BE2C (cell line): ENCODE measurements at regions not wholly inside any gene's neighbourhood (a gene's known extent, or its start where the extent isn't known, plus 50 kb on each side); places are given as distances from the start of the nearest gene placed in this dataset.

ENCODE experiments used
- DNase-seq: peaks from one replicate; pipeline ENCODE4 v3.0.0-alpha.2; 2020
- H3K27me3 ChIP-seq: fragments of 250-450 bp; sonication (Bioruptor Pico); 2 replicates; pipeline ENCODE4 v1.5.1; 2020; ENCODE audit warnings: mild to moderate bottlenecking
- H3K36me3 ChIP-seq: fragments of 250-450 bp; sonication (Bioruptor Pico); 2 replicates; pipeline ENCODE4 v1.5.1; 2020; ENCODE audit warnings: mild to moderate bottlenecking
- H3K4me1 ChIP-seq: fragments of 250-450 bp; sonication (Bioruptor Pico); 2 replicates; pipeline ENCODE4 v1.5.1; 2020
- H3K4me3 ChIP-seq: 2 replicates; pipeline ENCODE4 v1.5.1; 2011; ENCODE audit warnings: low read depth, low read length
- H3K9me3 ChIP-seq: fragments of 250-450 bp; sonication (Bioruptor Pico); 2 replicates; pipeline ENCODE4 v1.5.1; 2020
- TF ChIP-seq, protein P1 (sequence below): IDR thresholded peaks from 2 replicates; pipeline ENCODE4 v1.5.1; 2012; ENCODE audit warnings: mild to moderate bottlenecking, low read depth, low read length

DNA sequence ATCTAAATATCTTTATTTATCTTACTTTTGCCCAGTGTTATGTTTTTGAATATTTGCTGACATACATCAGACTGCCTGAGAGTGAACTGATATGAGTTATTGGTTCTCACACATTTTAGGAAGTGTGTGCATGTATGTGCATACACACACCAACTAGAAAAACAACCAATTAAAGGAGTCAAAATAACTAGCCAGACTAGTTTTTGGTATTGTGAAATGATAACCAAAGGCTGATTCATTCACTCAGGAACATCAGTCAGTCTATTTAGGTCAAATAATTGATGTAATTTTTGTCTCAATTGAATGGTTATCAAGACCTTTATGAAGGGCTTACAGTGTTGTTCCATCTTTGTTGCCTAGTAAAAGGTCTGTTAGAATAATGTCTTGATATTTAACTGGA is 369.3 kb upstream of the VRK2 start:
- DNase-seq: no peak
- H3K4me1 ChIP-seq: no peaks in the 10 kb centered on the region
- TF ChIP-seq, protein P1, sequence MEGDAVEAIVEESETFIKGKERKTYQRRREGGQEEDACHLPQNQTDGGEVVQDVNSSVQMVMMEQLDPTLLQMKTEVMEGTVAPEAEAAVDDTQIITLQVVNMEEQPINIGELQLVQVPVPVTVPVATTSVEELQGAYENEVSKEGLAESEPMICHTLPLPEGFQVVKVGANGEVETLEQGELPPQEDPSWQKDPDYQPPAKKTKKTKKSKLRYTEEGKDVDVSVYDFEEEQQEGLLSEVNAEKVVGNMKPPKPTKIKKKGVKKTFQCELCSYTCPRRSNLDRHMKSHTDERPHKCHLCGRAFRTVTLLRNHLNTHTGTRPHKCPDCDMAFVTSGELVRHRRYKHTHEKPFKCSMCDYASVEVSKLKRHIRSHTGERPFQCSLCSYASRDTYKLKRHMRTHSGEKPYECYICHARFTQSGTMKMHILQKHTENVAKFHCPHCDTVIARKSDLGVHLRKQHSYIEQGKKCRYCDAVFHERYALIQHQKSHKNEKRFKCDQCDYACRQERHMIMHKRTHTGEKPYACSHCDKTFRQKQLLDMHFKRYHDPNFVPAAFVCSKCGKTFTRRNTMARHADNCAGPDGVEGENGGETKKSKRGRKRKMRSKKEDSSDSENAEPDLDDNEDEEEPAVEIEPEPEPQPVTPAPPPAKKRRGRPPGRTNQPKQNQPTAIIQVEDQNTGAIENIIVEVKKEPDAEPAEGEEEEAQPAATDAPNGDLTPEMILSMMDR: no peak

GRCh38 chr2:57681650-57682049 is 365.0 kb upstream of the VRK2 start:
- Histone ChIP-seq H3K36me3 (no peaks in the 10 kb centered on the region), H3K4me1 (no peaks in the 10 kb centered on the region), H3K27me3 (no peaks in the 10 kb centered on the region), H3K9me3 (no peaks in the 10 kb centered on the region), H3K4me3 (no peak overlapping the region)
- TF ChIP-seq, protein P1: no peak
- DNase-seq: no peak

More for the DNA sequence above, 369.3 kb upstream of the VRK2 start:
- Histone ChIP-seq H3K9me3 (no peaks in the 10 kb centered on the region), H3K27me3 (no peaks in the 10 kb centered on the region), H3K4me3 (no peak overlapping the region), H3K36me3 (no peaks in the 10 kb centered on the region)

GRCh38 chr2:57685032-57685431 is 361.6 kb upstream of the VRK2 start:
- TF ChIP-seq, protein P1: no peak
- no peaks in the 10 kb centered on the region for H3K27me3 ChIP-seq
- H3K9me3 ChIP-seq: no peaks in the 10 kb centered on the region
- no peaks in the 10 kb centered on the region for H3K36me3 ChIP-seq
- no peak for DNase-seq
- H3K4me1 ChIP-seq: no peaks in the 10 kb centered on the region
- H3K4me3 ChIP-seq: no peak overlapping the region

- H3K4me3 ChIP-seq: no peak overlapping the region
- no peaks in the 10 kb centered on the region for H3K27me3 ChIP-seq
- DNase-seq: no peak
- no peaks in the 10 kb centered on the region for H3K36me3 ChIP-seq
- no peaks in the 10 kb centered on the region for H3K4me1 ChIP-seq
- no peaks in the 10 kb centered on the region for H3K9me3 ChIP-seq
- TF ChIP-seq, protein P1: no peak
Measured at GRCh38 chr2:57692395-57692794, 354.2 kb upstream of the VRK2 start.

DNA sequence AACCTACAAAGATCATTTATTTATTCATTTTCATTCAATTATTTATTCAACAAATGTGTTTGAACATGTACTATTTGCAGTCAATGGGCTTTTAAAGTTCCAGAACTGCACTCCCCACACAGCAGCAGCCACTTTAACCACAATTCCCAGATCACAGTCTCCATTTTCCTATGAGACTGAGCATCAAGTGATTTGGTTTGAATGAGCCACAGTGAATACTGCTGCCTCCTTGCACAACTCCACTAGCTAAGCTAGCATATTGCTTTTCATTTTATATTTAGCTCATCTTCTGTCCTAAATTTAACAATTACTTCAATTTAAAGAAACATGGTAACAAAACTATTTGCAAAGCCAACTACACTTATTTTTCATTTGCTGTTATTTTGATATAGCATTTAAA is 353.4 kb upstream of the VRK2 start:
- Histone ChIP-seq H3K36me3 (no peaks in the 10 kb centered on the region), H3K4me3 (no peak overlapping the region), H3K27me3 (no peaks in the 10 kb centered on the region), H3K9me3 (no peaks in the 10 kb centered on the region), H3K4me1 (no peaks in the 10 kb centered on the region)
- TF ChIP-seq, protein P1: no peak
- no peak for DNase-seq

- H3K36me3 ChIP-seq: no peaks in the 10 kb centered on the region
- TF ChIP-seq, protein P1: no peak
- H3K9me3 ChIP-seq: no peaks in the 10 kb centered on the region
- H3K4me3 ChIP-seq: no peak overlapping the region
- H3K4me1 ChIP-seq: no peaks in the 10 kb centered on the region
- DNase-seq: no peak
- no peaks in the 10 kb centered on the region for H3K27me3 ChIP-seq
Measured at GRCh38 chr2:57693965-57694364, 352.6 kb upstream of the VRK2 start.
